H9 (cell line): ENCODE measurements at regions not wholly inside any gene's neighbourhood (a gene's known extent, or its start where the extent isn't known, plus 50 kb on each side); places are given as distances from the start of the nearest gene placed in this dataset.

Experiments used
- DNase-seq: peaks from one replicate; pipeline ENCODE4 v3.0.0-alpha.2; 2017
- H2AFZ ChIP-seq: one replicate; pipeline ENCODE4 v1.6.1; 2013; ENCODE audit warnings: mild to moderate bottlenecking, low read length, control low read depth, moderate library complexity
- H2AK5ac ChIP-seq: 2 replicates; pipeline ENCODE4 v1.6.1; 2013; ENCODE audit warnings: low read length, control low read depth, mixed read lengths; ENCODE audit not compliant: insufficient read length
- H2BK120ac ChIP-seq: one replicate; pipeline ENCODE4 v1.6.1; 2013; ENCODE audit warnings: low read depth, mild to moderate bottlenecking, low read length, control low read depth, inconsistent platforms; ENCODE audit not compliant: poor library complexity, severe bottlenecking
- H2BK12ac ChIP-seq: 2 replicates; pipeline ENCODE4 v1.6.1; 2013; ENCODE audit warnings: low read length, control low read depth, mixed read lengths, low read depth; ENCODE audit not compliant: insufficient read length
- H2BK15ac ChIP-seq: 2 replicates; pipeline ENCODE4 v1.6.1; 2013; ENCODE audit warnings: low read depth, low read length, control low read depth
- H2BK20ac ChIP-seq: one replicate; pipeline ENCODE4 v1.6.1; 2013; ENCODE audit warnings: low read depth, mild to moderate bottlenecking, low read length, control low read depth, inconsistent platforms; ENCODE audit not compliant: poor library complexity, severe bottlenecking
- H2BK5ac ChIP-seq: 2 replicates; pipeline ENCODE4 v1.6.1; 2013; ENCODE audit warnings: low read length, control low read depth, mixed read lengths; ENCODE audit not compliant: insufficient read length
- H3K14ac ChIP-seq: 2 replicates; pipeline ENCODE4 v1.6.1; 2013; ENCODE audit warnings: low read length, control low read depth; ENCODE audit not compliant: insufficient read depth
- H3K18ac ChIP-seq: 2 replicates; pipeline ENCODE4 v1.6.1; 2013; ENCODE audit warnings: low read depth, mild to moderate bottlenecking, mixed read lengths, low read length, control low read depth; ENCODE audit not compliant: insufficient read length
- H3K23ac ChIP-seq: 2 replicates; pipeline ENCODE4 v1.6.1; 2013; ENCODE audit warnings: low read length, control low read depth, mixed read lengths, low read depth; ENCODE audit not compliant: insufficient read length
- H3K23me2 ChIP-seq: 2 replicates; pipeline ENCODE4 v1.6.1; 2013; ENCODE audit warnings: low read depth, mild to moderate bottlenecking, mixed read lengths, low read length, control low read depth; ENCODE audit not compliant: insufficient read length, poor library complexity, severe bottlenecking
- H3K27ac ChIP-seq: 2 replicates; pipeline ENCODE4 v1.5.1; 2013; ENCODE audit warnings: low read length, control low read depth, mixed read lengths, low read depth; ENCODE audit not compliant: insufficient read length
- H3K27me3 ChIP-seq: 2 replicates; pipeline ENCODE4 v1.6.1; 2013; ENCODE audit warnings: low read length, control low read depth, inconsistent platforms; ENCODE audit not compliant: insufficient read depth
- H3K4ac ChIP-seq: 2 replicates; pipeline ENCODE4 v1.6.1; 2013; ENCODE audit warnings: low read depth, mild to moderate bottlenecking, control low read depth, inconsistent platforms, low read length, moderate library complexity
- H3K4me1 ChIP-seq: 2 replicates; pipeline ENCODE4 v1.6.1; 2013; ENCODE audit warnings: low read length, control low read depth, inconsistent platforms; ENCODE audit not compliant: insufficient read depth
- H3K4me2 ChIP-seq: 2 replicates; pipeline ENCODE4 v1.6.1; 2013; ENCODE audit warnings: low read length, control low read depth, mixed read lengths; ENCODE audit not compliant: insufficient read length, insufficient read depth
- H3K56ac ChIP-seq: 2 replicates; pipeline ENCODE4 v1.6.1; 2013; ENCODE audit warnings: low read depth, mild to moderate bottlenecking, mixed read lengths, low read length, control low read depth; ENCODE audit not compliant: insufficient read length
- H3K79me1 ChIP-seq: 2 replicates; pipeline ENCODE4 v1.6.1; 2013; ENCODE audit warnings: low read depth, mild to moderate bottlenecking, moderate library complexity, low read length, control low read depth, inconsistent platforms; ENCODE audit not compliant: insufficient read depth, poor library complexity, severe bottlenecking
- H3K79me2 ChIP-seq: 2 replicates; pipeline ENCODE4 v1.6.1; 2013; ENCODE audit warnings: low read length, control low read depth, inconsistent platforms; ENCODE audit not compliant: insufficient read depth
- H3K9ac ChIP-seq: 2 replicates; pipeline ENCODE4 v1.6.1; 2013; ENCODE audit warnings: low read length, control low read depth, mixed read lengths; ENCODE audit not compliant: insufficient read length; ENCODE audit errors: extremely low read depth
- H3K9me3 ChIP-seq: one replicate; pipeline ENCODE4 v1.6.1; 2013; ENCODE audit warnings: low read depth, low read length, inconsistent platforms; ENCODE audit not compliant: control insufficient read depth
- H3T11ph ChIP-seq: one replicate; pipeline ENCODE4 v1.6.1; 2013; ENCODE audit warnings: mild to moderate bottlenecking, low read length, control low read depth, inconsistent platforms
- H4K20me1 ChIP-seq: one replicate; pipeline ENCODE4 v1.6.1; 2013; ENCODE audit not compliant: control insufficient read depth, insufficient read length, insufficient read depth
- H4K5ac ChIP-seq: 2 replicates; pipeline ENCODE4 v1.6.1; 2013; ENCODE audit warnings: low read depth, mild to moderate bottlenecking, mixed read lengths, low read length, control low read depth; ENCODE audit not compliant: insufficient read length
- H4K8ac ChIP-seq: replicated peaks from 2 replicates; pipeline ENCODE4 v1.6.1; 2013; ENCODE audit warnings: low read length, control low read depth, mixed read lengths, low read depth; ENCODE audit not compliant: insufficient read length
- H4K91ac ChIP-seq: 2 replicates; pipeline ENCODE4 v1.6.1; 2013; ENCODE audit warnings: low read depth, mild to moderate bottlenecking, moderate library complexity, mixed read lengths, low read length, control low read depth; ENCODE audit not compliant: insufficient read length
- H3K27ac Mint-ChIP-seq, 3 experiments: 2 replicates in 2 of 3; 3 replicates in 1 of 3; pipeline ENCODE4 v1.8.0; 2020 to 2021; ENCODE audit warnings: mixed read lengths in 3 of 3, mild to moderate bottlenecking in 1 of 3, moderate library complexity in 1 of 3
- H3K27me3 Mint-ChIP-seq: 2 replicates; pipeline ENCODE4 v1.8.0; 2021; ENCODE audit warnings: low read depth, mild to moderate bottlenecking, moderate library complexity, mixed read lengths
- H3K36me3 Mint-ChIP-seq, 3 experiments: 2 replicates in 2 of 3; 3 replicates in 1 of 3; pipeline ENCODE4 v1.8.0; 2020 to 2021; ENCODE audit warnings: low read depth in 3 of 3, mixed read lengths in 3 of 3; ENCODE audit not compliant: insufficient read depth in 1 of 3
- H3K4me1 Mint-ChIP-seq, 2 experiments: 2 replicates each; pipeline ENCODE4 v1.8.0; 2020; ENCODE audit warnings: mixed read lengths in 2 of 2
- H3K4me3 Mint-ChIP-seq, 2 experiments: 2 replicates in 1 of 2; 3 replicates in 1 of 2; pipeline ENCODE4 v1.8.0; 2020 to 2021; ENCODE audit warnings: mild to moderate bottlenecking in 2 of 2, mixed read lengths in 2 of 2, moderate library complexity in 1 of 2
- H3K9me3 Mint-ChIP-seq, 2 experiments: 2 replicates in 1 of 2; 3 replicates in 1 of 2; pipeline ENCODE4 v1.8.0; 2020; ENCODE audit warnings: mild to moderate bottlenecking in 2 of 2, mixed read lengths in 2 of 2, moderate library complexity in 1 of 2
- CTCF ChIP-seq: fragments of 200-600 bp; sonication (generic); conservative IDR thresholded peaks from 3 replicates; pipeline ENCODE4 v1.8.0; 2021; ENCODE audit warnings: antibody characterized with exemption, mild to moderate bottlenecking
- WGBS: extraction: QIAGEN DNeasy Blood & Tissue Kit; methylation state at CpG from one replicate; pipeline ENCODE4 v1.1.7; 2013; ENCODE audit warnings: missing lambda C conversion rate, low lambda C conversion rate, mixed read lengths; ENCODE audit not compliant: insufficient read length; ENCODE audit errors: extremely low coverage; 5-methylcytosine and 5-hydroxymethylcytosine counted together

- no peak for TF ChIP-seq CTCF
- Mint-ChIP-seq H3K9me3 (no peaks in the 10 kb centered on the region), H3K4me3 (no peak overlapping the region), H3K27me3 (no peaks in the 10 kb centered on the region), H3K4me1 (peaks cover 22 to 31% of the 10 kb centered on the region in 2 experiments), H3K27ac (peak overlapping the region in 2 of 3 experiments; percentile 31 to 87; a peak in 2 of 7 replicates), H3K36me3 (no peaks in the 10 kb centered on the region; a peak in 1 of 7 replicates)
- H2BK5ac ChIP-seq, result no peak overlapping the region
- no peaks in the 10 kb centered on the region for H3K79me2 ChIP-seq
- no peak overlapping the region for H2AFZ ChIP-seq
- no peak overlapping the region for H4K91ac ChIP-seq
- H2BK12ac ChIP-seq, result no peak overlapping the region
- no peak overlapping the region for H2BK15ac ChIP-seq
- H3T11ph ChIP-seq, result no peak overlapping the region
- H3K27ac ChIP-seq, result no peak overlapping the region
- H3K4ac ChIP-seq, result no peak overlapping the region
- H3K23ac ChIP-seq, result no peak overlapping the region
- no peak overlapping the region for H3K56ac ChIP-seq
- no peaks in the 10 kb centered on the region for H3K79me1 ChIP-seq
- no peak overlapping the region for H2AK5ac ChIP-seq
- H2BK20ac ChIP-seq, result no peak overlapping the region
- no peaks in the 10 kb centered on the region for H3K23me2 ChIP-seq
- no peak overlapping the region for H3K4me2 ChIP-seq
- H4K20me1 ChIP-seq, result no peaks in the 10 kb centered on the region
- WGBS, result no CpG with 5 or more reads among the region's 2 CpGs
- H4K8ac ChIP-seq, result no peak overlapping the region
- H3K18ac ChIP-seq, result no peak overlapping the region
- H3K9ac ChIP-seq, result no peak overlapping the region
- no peak overlapping the region for H4K5ac ChIP-seq
- H3K27me3 ChIP-seq, result no peaks in the 10 kb centered on the region
- H3K4me1 ChIP-seq, result peaks cover 7% of the 10 kb centered on the region; the same call in 1 of the 2 replicates
- H2BK120ac ChIP-seq, result no peak overlapping the region
- H3K9me3 ChIP-seq, result no peaks in the 10 kb centered on the region
- no peak for DNase-seq
- H3K14ac ChIP-seq, result no peak overlapping the region
Observed at GRCh38 chr3:182400838-182401237, 392.5 kb upstream of the ATP11B start.
